ENCODE measurements at regions not wholly inside any gene's neighbourhood (a gene's known extent, or its start where the extent isn't known, plus 50 kb on each side); places are given as distances from the start of the nearest gene placed in this dataset.

DNA sequence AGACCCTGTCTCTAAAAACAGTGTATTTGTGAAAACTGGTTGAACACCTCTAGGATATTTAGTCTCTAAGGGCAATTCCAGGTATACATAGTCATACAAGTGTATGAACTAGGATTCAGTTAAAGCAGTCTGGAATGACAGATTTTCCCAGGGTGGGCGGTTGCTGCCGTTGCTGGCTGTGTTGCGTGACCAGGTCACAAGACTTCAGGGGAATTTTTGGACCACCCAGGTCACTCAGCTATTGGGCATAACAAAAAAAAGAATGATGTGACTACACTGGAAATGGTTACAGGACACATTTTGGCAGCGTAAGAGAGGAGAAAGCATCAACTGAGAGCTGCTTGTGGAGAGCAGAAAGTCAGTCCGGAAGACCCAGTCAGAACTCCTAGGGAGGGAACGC, 58.0 kb upstream of the ZBTB7C start:
- no peaks in the 10 kb centered on the region for H3K4me1 ChIP-seq (ENCODE audit: control insufficient read depth, insufficient read depth, low read length)
- intact Hi-C loops (cut with micrococcal nuclease; ENCODE audit: unreplicated experiment) (loop anchor here (5.0 kb wide), 1 partner anchor 235 kb away; no protein-coding TSS in a partner anchor), in situ Hi-C loops (cut with HindIII; ENCODE audit: low pct_unique_long_range_greater_than_20kb, low sequenced_read_pairs) (no loop called here)
- H3K36me3 ChIP-seq (ENCODE audit: control insufficient read depth, insufficient read depth, low read length), result no peaks in the 10 kb centered on the region
- no peak overlapping the region for H3K27ac ChIP-seq (ENCODE audit: low read length)
- TF ChIP-seq, protein P1, sequence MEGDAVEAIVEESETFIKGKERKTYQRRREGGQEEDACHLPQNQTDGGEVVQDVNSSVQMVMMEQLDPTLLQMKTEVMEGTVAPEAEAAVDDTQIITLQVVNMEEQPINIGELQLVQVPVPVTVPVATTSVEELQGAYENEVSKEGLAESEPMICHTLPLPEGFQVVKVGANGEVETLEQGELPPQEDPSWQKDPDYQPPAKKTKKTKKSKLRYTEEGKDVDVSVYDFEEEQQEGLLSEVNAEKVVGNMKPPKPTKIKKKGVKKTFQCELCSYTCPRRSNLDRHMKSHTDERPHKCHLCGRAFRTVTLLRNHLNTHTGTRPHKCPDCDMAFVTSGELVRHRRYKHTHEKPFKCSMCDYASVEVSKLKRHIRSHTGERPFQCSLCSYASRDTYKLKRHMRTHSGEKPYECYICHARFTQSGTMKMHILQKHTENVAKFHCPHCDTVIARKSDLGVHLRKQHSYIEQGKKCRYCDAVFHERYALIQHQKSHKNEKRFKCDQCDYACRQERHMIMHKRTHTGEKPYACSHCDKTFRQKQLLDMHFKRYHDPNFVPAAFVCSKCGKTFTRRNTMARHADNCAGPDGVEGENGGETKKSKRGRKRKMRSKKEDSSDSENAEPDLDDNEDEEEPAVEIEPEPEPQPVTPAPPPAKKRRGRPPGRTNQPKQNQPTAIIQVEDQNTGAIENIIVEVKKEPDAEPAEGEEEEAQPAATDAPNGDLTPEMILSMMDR (IDR thresholded peaks at IDR 0.05), result no peak
- no peak for TF ChIP-seq TCF7L2 (IDR thresholded peaks at IDR 0.05; ENCODE audit: low read depth, low read length)
- TF ChIP-seq SIN3A (IDR thresholded peaks at IDR 0.05; ENCODE audit: borderline replicate concordance, insufficient read depth, low read depth, low read length), result no peak
- no peak for TF ChIP-seq POLR2AphosphoS5 (IDR thresholded peaks at IDR 0.05; ENCODE audit: low read depth, low read length)
- TF ChIP-seq, protein P2, sequence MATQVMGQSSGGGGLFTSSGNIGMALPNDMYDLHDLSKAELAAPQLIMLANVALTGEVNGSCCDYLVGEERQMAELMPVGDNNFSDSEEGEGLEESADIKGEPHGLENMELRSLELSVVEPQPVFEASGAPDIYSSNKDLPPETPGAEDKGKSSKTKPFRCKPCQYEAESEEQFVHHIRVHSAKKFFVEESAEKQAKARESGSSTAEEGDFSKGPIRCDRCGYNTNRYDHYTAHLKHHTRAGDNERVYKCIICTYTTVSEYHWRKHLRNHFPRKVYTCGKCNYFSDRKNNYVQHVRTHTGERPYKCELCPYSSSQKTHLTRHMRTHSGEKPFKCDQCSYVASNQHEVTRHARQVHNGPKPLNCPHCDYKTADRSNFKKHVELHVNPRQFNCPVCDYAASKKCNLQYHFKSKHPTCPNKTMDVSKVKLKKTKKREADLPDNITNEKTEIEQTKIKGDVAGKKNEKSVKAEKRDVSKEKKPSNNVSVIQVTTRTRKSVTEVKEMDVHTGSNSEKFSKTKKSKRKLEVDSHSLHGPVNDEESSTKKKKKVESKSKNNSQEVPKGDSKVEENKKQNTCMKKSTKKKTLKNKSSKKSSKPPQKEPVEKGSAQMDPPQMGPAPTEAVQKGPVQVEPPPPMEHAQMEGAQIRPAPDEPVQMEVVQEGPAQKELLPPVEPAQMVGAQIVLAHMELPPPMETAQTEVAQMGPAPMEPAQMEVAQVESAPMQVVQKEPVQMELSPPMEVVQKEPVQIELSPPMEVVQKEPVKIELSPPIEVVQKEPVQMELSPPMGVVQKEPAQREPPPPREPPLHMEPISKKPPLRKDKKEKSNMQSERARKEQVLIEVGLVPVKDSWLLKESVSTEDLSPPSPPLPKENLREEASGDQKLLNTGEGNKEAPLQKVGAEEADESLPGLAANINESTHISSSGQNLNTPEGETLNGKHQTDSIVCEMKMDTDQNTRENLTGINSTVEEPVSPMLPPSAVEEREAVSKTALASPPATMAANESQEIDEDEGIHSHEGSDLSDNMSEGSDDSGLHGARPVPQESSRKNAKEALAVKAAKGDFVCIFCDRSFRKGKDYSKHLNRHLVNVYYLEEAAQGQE (IDR thresholded peaks at IDR 0.05; ENCODE audit: insufficient read depth in 1 of 2, low read depth in 2 of 2, low read length in 1 of 2), result no peak
- CTCF ChIA-PET, result no interaction called here
- H3K27me3 ChIP-seq (ENCODE audit: control insufficient read depth, insufficient read depth, low read length), result no peaks in the 10 kb centered on the region
- BruUV-seq (replicated peaks), result no TSS peak
- POLR2A ChIA-PET, result no interaction called here
- ATAC-seq (no peak), DNase-seq (ENCODE audit: low read depth, low spot score) (no peak)
- no peaks in the 10 kb centered on the region for H3K9me3 ChIP-seq (ENCODE audit: control insufficient read depth, insufficient read depth, low read depth, low read length)
- no peak overlapping the region for H3K4me3 ChIP-seq (ENCODE audit: low read depth in 2 of 2, low read length in 2 of 2)

DNA sequence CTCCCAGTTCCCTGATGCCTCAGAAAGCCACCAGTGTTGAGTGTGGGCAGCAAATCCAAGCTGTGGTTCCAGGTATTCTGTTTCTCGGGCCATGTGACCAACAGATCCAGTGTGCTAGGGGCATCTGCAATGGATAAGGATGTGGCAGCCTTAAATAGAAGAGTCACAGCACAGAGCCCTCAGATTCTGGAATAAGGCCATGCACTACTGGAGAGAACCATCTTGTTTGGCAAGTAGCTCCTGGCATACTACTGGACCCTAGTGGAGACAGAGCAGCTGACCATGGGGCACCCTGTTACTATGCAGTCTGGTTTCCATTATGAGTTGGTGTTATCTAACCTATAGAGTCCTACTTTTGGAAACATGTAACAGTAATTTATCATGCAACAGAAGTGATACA, 53.3 kb upstream of the ZBTB7C start:
- ChIA-PET CTCF (no interaction called here), POLR2A (no interaction called here)
- Histone ChIP-seq H3K36me3 (ENCODE audit: control insufficient read depth, insufficient read depth, low read length) (no peaks in the 10 kb centered on the region), H3K27ac (ENCODE audit: low read length) (no peak overlapping the region), H3K9me3 (ENCODE audit: control insufficient read depth, insufficient read depth, low read depth, low read length) (no peaks in the 10 kb centered on the region), H3K27me3 (ENCODE audit: control insufficient read depth, insufficient read depth, low read length) (no peaks in the 10 kb centered on the region), H3K4me1 (ENCODE audit: control insufficient read depth, insufficient read depth, low read length) (no peaks in the 10 kb centered on the region), H3K4me3 (ENCODE audit: low read depth in 2 of 2, low read length in 2 of 2) (no peak overlapping the region)
- in situ Hi-C loops (cut with HindIII; ENCODE audit: low pct_unique_long_range_greater_than_20kb, low sequenced_read_pairs), result no loop called here
- no peak for ATAC-seq
- BruUV-seq (replicated peaks), result no TSS peak
- intact Hi-C loops (cut with micrococcal nuclease; ENCODE audit: unreplicated experiment), result no loop called here
- DNase-seq (ENCODE audit: low read depth, low spot score), result no peak
- TF ChIP-seq, protein P1 (IDR thresholded peaks at IDR 0.05), result no peak
- TF ChIP-seq, protein P2 (IDR thresholded peaks at IDR 0.05; ENCODE audit: insufficient read depth in 1 of 2, low read depth in 2 of 2, low read length in 1 of 2), result no peak
- TF ChIP-seq SIN3A (IDR thresholded peaks at IDR 0.05; ENCODE audit: borderline replicate concordance, insufficient read depth, low read depth, low read length) (no peak), POLR2AphosphoS5 (IDR thresholded peaks at IDR 0.05; ENCODE audit: low read depth, low read length) (no peak), TCF7L2 (IDR thresholded peaks at IDR 0.05; ENCODE audit: low read depth, low read length) (no peak)

Measured in Panc1 (cell line).